Fibroblast of skin of left biceps (primary cell): ENCODE measurements at regions not wholly inside any gene's neighbourhood (a gene's known extent, or its start where the extent isn't known, plus 50 kb on each side); places are given as distances from the start of the nearest gene placed in this dataset.
A peak's percentile ranks its signal among the peaks of the same experiment; 100 is the strongest.

Experiments
- DNase-seq, 2 experiments: peaks; one replicate each; pipeline ENCODE4 v3.0.0-alpha.2; 2013; ENCODE audit warnings: low read depth in 2 of 2

GRCh38 chr1:209324901-209325871 lies 258.3 kb upstream of the CAMK1G start:
- DNase-seq = no peak

- no peak for DNase-seq
Observed at GRCh38 chr1:209326076-209326475, 257.4 kb upstream of the CAMK1G start.

- DNase-seq = no peak
Observed at GRCh38 chr1:209326831-209327230, 256.7 kb upstream of the CAMK1G start.

- DNase-seq = no peak
Observed at GRCh38 chr1:209328196-209328595, 255.3 kb upstream of the CAMK1G start.

DNA sequence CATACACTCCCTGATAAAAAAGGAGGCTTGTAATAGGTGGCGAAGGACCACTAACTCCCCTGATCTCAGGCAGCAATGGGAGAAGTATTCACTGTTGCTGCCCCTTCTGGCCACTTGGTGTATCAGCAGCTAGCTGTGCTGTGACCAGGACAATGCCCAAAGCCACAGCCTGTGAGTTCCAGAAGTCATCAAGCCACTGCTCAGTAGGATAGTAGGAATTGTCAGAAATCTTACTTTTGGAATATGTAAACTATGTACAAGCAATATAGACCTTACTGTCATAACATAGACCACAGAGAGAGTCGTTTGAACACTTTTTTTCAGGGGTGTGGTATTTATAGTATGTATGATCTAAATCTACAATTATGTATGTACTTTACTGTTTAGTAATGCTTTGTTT lies 248.3 kb upstream of the CAMK1G start:
- no peak for DNase-seq

GRCh38 chr1:209341146-209341545 lies 242.4 kb upstream of the CAMK1G start:
- no peak for DNase-seq

DNA sequence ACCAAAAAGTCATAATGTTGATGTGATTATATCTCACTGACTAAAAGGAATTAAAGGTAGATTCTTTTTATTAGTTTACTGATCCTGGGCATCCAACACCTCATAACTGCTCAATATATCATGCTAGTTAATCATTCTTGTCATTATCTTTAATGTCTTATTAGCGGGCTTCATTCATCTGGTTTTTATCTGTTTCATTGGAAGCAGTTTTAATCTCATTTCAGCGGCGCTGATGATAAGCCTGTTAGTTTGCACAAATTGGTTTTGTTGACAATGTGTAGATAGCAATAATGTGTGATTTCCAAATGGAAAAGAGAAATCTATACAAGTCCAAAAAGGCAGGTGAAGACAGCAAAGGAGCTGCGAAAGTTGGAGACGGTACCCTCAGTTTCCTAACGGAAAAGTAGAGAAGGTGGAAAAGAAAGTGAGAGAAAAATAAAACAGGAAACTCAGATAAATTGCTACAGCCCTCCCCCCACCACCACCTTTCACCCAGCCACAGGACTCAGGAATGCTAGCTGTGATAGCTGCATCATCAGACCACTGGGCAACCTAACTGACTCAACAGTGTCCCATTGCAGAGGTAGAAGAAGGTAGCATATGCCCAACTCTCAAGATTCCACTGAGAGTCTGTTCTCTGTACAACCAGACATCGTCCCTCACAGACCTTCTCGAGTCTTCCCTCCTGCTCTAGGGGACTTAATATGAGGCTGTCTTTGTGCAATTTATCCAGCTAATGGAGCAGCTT lies 241.7 kb upstream of the CAMK1G start:
- DNase-seq = no peak

GRCh38 chr1:209342441-209343175 lies 240.9 kb upstream of the CAMK1G start:
- no peak for DNase-seq

DNA sequence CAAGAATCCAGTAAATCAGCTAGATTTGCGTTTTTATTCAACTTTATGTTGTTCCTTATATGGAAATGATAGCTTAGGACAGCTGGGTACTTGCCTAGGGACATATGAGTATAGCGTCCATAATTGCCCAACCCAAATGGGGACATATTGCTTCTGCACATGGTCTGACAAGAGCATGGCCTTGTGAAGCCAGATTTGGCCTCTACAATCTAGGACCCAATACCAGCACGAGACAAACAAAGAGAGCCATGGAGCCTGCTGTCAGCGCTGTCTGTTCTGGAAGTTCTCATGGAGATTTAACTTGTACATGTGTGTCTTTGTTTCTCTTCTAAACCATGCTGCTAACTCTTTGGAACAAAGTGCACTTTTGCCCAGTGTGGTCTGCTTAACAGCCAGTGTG lies 240.0 kb upstream of the CAMK1G start:
- DNase-seq = no peak

DNA sequence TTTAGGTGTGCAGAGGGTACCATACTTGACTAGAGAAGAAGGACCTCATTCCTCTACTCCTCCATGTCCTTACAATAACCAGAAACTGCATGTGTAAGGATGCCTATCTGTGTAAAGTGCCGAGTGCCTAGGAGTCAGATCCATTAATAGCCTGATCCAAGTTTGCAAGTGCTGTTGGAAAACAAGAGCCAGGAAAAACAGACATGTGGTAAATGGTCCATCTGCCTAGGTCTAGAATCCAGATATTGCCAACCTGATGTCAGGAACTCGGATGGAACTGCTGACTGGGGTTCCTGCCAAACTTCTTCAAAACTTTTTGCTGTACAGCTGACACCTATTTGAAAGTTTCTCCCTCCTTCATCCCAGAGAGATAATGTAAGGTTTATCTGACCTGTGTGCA lies 239.4 kb upstream of the CAMK1G start:
- DNase-seq = no peak

DNA sequence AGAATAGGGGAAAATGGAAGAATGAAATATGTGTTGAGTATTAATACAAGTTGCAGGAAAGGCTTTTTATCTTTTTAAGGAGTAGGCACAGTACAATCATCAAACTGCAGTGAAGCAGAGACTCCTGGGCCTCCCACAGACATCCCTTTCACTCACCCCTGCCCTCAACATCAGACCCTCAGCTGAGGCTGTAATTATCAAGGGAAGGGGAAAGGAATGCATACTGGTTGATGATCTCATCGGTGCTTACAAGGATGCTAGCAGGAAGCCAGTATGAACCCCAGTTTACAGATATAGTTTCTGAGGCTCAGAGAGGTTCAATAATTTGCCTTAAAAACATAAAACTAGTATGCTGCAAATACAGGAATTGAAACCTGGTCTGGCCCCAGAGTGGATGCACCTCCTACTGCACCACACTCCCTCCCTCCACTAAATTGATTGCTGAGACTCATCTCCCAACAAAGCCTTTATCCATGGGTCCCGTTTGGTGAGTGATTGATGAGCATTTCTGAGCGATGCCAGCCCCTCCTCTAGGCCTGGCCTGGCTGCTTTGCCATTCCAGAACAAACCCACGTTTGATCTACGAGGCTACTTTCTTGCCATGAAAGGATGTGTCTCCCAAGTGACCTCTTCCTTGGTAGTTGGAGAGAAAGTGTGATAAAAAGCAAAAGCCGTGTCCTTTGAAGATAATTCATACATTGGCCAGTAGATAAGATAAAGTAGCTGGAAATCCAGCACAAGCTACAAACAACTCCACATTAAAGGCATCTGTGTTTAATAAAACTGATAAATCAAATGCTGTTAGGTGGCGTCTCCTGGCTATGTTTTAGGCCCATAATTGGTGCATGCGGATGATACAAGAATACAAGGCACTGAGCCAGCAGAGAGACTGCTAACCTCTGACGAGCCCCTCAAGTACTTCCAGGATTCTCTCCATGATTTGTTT lies 233.9 kb upstream of the CAMK1G start:
- DNase-seq = peak in 1 of 2 experiments; percentile 62

DNA sequence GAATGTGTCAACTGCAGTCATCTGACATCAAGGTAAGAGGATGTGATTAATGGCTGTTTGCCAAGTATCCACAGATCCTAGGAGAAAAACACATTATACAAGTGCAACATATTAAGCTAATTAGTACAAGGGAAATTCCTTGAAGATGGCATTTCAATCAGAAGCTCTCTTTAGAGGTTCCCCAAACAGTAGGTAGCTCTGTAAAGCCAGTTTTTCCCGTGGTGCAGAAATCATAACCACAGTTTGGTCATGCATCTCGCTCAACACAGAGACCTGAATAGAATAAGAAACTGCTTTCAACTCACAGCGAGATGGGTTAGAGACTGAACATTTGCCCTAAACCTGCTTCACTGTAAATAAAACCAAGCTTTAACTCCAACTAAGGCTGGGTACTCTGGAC lies 230.5 kb upstream of the CAMK1G start:
- DNase-seq = no peak

DNA sequence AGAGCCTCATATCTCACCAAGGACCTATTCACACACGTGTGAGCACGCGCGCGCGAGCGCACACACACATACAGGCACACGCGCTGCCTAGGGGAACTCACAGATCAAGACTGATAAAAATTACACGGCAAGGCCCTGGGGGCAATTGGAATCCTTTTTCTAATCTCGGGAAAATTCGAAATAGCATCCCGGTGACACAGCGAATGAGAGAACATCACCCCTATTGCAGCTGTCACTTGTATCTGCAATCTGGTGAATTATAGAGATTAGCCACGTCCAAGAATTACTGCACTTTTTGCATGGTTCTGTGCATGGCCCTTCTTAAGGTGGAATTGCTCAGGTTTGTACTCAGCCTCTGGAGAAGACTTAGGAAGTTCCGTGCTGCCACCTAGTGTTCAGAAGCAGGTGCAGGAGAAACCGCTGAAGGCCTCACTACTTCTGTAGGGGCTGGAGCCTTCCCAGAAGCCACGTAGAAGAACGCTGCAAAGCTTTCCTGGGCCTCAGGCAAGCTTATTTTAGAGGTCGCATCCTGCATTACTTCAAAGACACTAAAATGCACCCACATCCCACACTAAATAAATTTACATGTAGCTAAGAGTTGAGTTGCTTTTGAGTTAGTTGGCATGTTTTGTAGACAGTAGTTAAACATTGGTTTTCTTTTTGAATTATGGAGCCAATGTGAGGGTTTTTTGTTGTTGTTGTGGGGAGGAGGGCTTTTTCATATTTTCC lies 229.2 kb upstream of the CAMK1G start:
- peak; percentile 83 to 86 for DNase-seq

DNA sequence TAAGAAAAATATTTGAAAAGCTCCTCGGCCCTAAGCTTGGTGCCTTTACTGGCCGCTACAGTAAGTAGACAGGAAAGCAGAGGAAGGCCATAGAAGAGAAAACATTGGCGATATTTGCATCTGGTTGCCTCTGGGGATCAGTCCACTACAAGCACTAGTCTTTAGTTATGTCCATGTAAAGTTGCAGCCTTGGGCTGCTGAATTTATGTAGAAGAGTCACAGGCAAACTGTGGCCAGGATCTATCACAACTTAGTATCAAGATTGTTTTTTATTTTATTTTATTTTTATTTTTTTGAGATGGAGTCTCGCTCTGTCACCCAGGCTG lies 228.7 kb upstream of the CAMK1G start:
- no peak for DNase-seq

GRCh38 chr1:209355415-209355814 lies 228.1 kb upstream of the CAMK1G start:
- DNase-seq = no peak

DNA sequence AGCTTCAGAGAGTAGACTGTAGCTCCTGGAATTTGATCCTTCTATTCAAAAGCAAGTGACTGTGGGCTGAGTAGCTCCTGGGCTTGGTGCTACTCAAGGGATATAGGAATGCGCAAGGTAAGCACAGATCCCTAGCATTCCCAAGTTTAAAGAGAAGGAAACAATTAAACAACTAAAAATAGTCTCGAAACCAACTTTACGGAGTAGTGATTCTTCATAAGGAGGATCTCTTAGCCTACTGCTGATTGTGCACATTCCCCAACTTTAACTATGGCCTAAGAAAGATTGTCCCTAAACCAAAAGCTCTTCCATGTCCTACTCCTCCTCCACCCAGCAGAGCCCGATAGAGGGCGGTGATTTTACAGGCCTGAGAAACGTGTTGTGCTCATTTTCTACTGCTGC lies 226.5 kb upstream of the CAMK1G start:
- DNase-seq = no peak

GRCh38 chr1:209363112-209363511 lies 220.4 kb upstream of the CAMK1G start:
- DNase-seq = no peak

- DNase-seq = no peak
Observed at GRCh38 chr1:209364716-209365115, 218.8 kb upstream of the CAMK1G start.

DNA sequence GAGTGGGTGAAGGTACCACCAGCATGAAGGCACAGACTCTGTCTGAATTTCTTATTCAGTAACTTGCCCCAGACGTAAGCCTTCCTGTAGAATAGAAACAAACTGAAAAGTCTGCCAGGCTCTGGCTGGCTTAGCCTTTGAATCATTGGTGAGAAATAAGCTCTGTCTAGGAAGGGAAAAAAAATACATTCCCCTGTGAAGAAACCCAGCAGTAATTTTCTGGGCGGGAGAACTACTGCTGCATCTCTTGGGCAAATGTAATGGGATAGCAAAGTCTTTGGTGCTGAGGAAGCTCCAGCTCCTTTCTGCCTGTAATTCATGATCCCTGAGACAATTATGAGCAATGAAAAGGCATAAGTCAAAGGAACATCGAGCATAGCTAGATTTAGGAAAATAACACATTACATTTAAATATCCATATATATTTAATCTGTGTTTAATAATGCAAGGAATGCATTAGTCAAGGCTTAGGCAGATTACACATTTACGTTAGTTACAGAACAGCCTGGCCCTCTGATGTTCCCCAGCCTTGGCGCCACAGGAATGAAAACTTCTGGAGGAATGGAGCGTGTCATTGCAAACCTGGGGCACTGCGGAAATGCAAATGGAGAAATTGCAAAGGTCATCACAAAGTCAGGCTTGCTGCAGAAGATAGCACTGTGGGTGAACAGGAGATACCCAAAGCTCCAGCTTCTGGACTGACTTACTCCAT lies 216.3 kb upstream of the CAMK1G start:
- peak; percentile 77 to 83 for DNase-seq
